Raji (cell line): ENCODE measurements at regions not wholly inside any gene's neighbourhood (a gene's known extent, or its start where the extent isn't known, plus 50 kb on each side); places are given as distances from the start of the nearest gene placed in this dataset.

Source experiments
- POLR2A ChIP-seq: IDR thresholded peaks from 2 replicates; pipeline ENCODE4 v1.6.1; 2011; ENCODE audit warnings: low read depth, low read length, control low read depth; ENCODE audit not compliant: insufficient read depth

DNA sequence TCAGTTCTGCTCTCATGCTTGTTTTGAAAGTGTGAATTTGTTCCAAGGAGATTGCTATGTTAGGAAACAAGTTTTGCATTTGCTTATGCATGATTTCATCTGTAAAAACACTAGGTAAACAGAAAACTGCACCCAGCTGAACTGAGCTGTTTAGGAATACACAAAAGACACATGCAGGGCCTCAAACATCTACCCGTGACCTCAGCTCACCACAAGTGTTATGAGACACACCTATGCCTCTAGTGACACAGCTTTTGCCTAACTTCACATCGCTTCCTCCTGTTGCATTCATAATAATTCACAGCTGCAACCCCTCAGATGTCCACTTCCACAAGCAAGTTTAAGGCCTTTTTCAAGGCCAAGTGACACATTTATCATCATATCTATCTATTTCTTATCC is 98.0 kb upstream of the SLC24A3 start:
- TF ChIP-seq POLR2A, result peak; percentile 36; the same call in 1 of the 2 replicates

DNA sequence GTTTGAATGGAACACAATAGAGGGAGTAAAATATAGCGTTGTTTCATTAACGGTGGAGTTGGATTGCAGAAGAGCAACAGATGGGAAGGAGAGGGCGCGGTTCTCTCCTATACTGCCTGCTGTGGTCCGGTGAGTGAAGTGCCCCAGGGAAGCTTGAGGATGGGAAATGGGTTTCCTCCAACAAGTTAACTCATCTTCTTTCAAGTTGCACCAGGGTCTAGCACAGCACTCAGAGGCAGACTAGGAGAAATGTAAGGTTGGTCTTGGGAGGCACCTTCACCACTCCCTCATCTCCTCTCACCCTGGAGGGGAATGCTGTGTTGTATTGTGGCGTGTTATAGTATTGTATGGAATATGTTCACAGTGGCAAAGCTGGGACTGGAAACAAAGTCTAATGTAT is 96.9 kb upstream of the SLC24A3 start:
- TF ChIP-seq POLR2A, result no peak

- no peak for TF ChIP-seq POLR2A
Measured at GRCh38 chr20:19120011-19120410, 92.4 kb upstream of the SLC24A3 start.

- no peak for TF ChIP-seq POLR2A
Measured at GRCh38 chr20:19120569-19120968, 91.9 kb upstream of the SLC24A3 start.

- TF ChIP-seq POLR2A, result no peak
Measured at GRCh38 chr20:19121463-19121862, 91.0 kb upstream of the SLC24A3 start.

DNA sequence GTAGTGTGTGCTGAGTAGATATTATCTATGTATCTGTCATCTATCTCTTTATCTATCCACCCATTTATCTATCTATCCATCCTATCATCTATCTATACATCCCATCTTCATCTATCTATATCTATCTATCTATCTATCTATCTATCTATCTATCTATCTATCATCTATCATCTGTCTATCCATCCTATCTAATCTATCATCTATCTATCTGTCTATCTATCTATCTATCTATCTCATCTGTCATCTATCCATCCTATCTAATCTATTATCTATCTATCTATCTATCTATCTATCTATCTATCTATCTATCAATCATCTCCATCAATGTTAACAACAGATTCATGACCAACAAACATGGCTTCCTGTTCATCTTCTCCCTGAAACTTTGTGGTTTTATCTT is 90.5 kb upstream of the SLC24A3 start:
- no peak for TF ChIP-seq POLR2A

DNA sequence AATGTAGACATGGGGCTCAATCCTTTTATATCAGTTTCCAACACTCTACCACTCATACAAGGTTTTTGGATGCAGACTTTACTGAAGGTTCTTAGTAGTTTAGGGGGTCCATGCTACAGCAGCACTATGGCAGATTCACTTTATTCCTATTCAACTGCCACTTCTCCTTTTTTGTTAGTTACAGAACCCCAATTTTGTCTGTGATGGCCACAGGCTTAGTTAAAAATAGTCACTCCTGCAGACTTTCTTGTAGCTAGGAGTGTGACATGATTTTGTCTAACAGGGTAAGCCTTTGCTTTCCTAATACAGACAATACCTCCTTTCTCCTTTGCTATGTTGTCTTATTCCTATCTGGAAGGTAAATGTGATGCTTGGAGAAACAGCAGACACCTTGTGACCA is 90.0 kb upstream of the SLC24A3 start:
- TF ChIP-seq POLR2A, result no peak

DNA sequence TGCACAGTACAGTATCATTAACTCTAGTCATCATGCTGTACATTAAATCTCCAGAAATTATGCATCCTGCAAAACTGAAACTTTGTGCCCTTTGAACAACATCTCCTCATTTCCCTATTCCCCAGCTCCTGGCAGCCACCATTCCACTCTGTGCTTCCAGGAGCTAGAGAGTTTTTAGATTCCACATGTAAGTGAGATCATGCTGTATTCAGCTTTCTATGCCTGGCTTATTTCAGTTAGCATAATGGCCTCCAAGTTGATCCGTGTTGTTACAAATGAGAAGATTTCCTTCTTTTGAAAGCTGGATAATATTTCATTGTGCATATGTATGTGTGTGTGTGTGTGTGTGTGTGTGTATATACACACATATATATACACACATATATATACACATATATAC is 86.9 kb upstream of the SLC24A3 start:
- TF ChIP-seq POLR2A, result no peak

DNA sequence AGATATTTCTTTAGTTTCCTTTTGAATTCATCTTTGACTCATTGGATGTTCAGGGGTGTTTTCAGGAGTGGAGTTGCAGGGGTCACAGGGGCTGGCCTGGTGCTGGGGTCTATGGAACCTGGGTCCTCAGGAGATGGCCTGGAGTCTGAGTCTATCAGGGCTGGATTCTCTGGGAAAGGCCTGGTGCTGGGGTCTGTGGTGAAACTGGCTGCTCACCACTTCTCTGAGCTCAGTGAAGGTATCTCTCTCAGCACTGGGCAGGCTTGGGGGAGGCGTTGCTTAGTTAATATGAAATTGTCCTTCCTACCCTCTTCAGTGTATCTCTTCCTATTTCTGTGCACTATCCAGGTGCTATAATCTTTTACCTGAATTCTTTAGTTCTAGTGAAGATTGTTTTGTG is 83.1 kb upstream of the SLC24A3 start:
- no peak for TF ChIP-seq POLR2A

GRCh38 chr20:19129976-19130612 is 82.3 kb upstream of the SLC24A3 start:
- no peak for TF ChIP-seq POLR2A

DNA sequence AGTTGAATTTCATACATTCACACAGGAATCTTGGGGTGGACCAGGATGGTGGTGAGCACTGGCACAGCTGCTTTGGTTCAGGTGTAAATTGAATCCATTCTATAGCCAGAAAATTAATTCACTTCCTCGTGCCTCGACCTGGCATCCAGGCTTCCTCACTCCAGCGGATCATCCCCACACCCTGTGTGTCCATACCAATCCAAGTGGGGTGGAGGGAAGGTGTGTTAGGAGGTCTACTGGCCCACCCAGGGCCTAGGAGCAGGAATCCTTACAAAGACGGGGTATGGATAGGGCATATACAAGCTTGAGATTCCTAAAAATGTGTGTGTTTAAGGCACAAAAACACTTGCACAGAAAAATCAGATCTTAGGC is 81.8 kb upstream of the SLC24A3 start:
- no peak for TF ChIP-seq POLR2A

DNA sequence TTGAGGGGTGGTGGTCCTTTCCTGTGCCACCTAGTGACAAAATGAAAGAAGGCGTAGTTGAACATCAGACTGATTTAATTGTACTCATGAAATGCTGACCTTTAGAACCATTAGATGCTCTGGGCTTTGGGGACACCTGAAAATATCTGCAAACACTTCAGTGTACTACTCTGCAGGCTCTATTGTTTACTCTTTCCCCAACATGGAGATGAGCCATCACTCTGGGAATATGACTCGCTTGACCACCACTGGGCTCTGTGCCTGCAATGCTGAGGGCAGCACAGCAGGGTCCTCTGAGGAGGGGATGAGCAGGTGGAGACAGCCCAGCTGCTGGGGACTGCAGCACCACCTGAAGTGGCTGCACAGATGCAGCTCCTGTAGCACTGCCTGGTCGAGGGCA is 74.8 kb upstream of the SLC24A3 start:
- no peak for TF ChIP-seq POLR2A

- no peak for TF ChIP-seq POLR2A
Measured at GRCh38 chr20:19138758-19139157, 73.7 kb upstream of the SLC24A3 start.

DNA sequence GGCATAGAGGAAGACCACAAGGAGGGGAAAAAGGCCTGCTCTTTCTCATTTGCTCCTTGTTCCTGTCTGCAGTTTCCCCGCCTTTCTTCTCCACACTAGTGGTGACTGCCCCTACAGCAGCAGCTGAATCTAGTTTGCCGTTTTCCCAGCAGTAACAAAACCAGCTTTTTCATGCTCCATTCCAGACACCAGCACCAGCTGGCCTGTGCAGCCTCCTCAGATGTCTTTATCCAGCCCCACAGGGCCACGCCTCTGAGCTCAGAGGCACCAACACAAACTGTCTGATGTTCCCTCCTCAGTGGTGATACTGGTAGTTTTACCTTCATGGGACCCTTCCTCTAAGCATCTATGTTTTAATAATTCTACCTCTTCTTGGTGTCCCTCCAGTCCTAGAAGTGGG is 70.4 kb upstream of the SLC24A3 start:
- TF ChIP-seq POLR2A, result no peak

DNA sequence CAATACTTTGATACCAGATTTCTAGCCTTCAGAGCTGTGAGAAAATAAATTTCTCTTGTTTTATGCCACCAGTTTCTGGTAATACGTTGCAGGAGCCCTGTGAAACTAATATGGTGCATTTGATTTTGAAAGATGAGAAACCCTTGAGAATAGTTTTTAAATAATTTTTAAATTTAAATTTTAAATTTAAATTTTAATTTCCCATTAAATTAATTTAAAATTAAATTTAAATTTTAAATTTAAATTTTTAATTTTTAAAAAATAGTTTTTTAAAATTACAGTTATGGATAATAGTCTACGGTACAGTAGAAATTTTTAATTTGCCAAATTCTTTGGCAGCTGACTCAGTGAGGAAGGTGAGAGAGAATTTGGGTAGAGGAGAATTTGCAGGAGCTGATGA is 68.6 kb upstream of the SLC24A3 start:
- TF ChIP-seq POLR2A, result no peak

GRCh38 chr20:19161336-19161735 is 51.1 kb upstream of the SLC24A3 start:
- no peak for TF ChIP-seq POLR2A
